Kidney (tissue), 13 donors: ENCODE measurements at regions not wholly inside any gene's neighbourhood (a gene's known extent, or its start where the extent isn't known, plus 50 kb on each side); places are given as distances from the start of the nearest gene placed in this dataset.

Experiments
- DNase-seq, 5 donors: peaks; one replicate each; pipeline ENCODE4 v3.0.0-alpha.2; 2013 to 2020
- FAIRE-seq: peaks from 2 replicates; lab custom pipeline; 2012; peaks lifted over from hg19 to GRCh38; lab: Jason Lieb, UNC
- H3K27ac ChIP-seq, 2 donors: one replicate each; pipeline ENCODE4 v1.7.0; 2013; ENCODE audit warnings: low read depth in 2 of 2, low read length in 2 of 2, inconsistent platforms in 1 of 2
- H3K27me3 ChIP-seq: one replicate; pipeline ENCODE4 v1.7.1; 2013; ENCODE audit warnings: low read length, inconsistent platforms; ENCODE audit not compliant: control insufficient read depth, insufficient read depth
- H3K36me3 ChIP-seq, 3 donors: one replicate each; pipeline versions ENCODE4 v1.7.0 to v1.7.1; 2013; ENCODE audit warnings: low read length in 3 of 3, control low read depth in 1 of 3, inconsistent platforms in 1 of 3; ENCODE audit not compliant: insufficient read depth in 3 of 3, control insufficient read depth in 2 of 3
- H3K4me1 ChIP-seq, 3 donors: one replicate each; pipeline versions ENCODE4 v1.7.0 to v1.7.1; 2013; ENCODE audit warnings: low read length in 3 of 3, inconsistent platforms in 1 of 3, low read depth in 1 of 3; ENCODE audit not compliant: control insufficient read depth in 2 of 3, insufficient read depth in 2 of 3
- H3K4me3 ChIP-seq, 3 donors: one replicate each; pipeline versions ENCODE4 v1.7.0 to v1.8.1; 2013; ENCODE audit warnings: low read length in 3 of 3, control low read depth in 1 of 3, inconsistent platforms in 1 of 3
- H3K9ac ChIP-seq, 3 donors: one replicate each; pipeline versions ENCODE4 v1.7.0 to v1.7.1; 2013; ENCODE audit warnings: low read length in 3 of 3, control low read depth in 1 of 3, inconsistent platforms in 1 of 3
- H3K9me3 ChIP-seq, 3 donors: one replicate each; pipeline versions ENCODE4 v1.7.0 to v1.7.1; 2013; ENCODE audit warnings: low read length in 3 of 3, control low read depth in 1 of 3, inconsistent platforms in 1 of 3; ENCODE audit not compliant: control insufficient read depth in 2 of 3, insufficient read depth in 1 of 3
- CTCF ChIP-seq: IDR thresholded peaks from 3 replicates; pipeline ENCODE4 v1.5.1; 2012; ENCODE audit warnings: mild to moderate bottlenecking, moderate library complexity, borderline replicate concordance; ENCODE audit not compliant: insufficient read depth; ENCODE audit errors: extremely low read depth
- intact Hi-C: fragments of 100-400 bp; cut with DNase I; formaldehyde crosslinking; loops from one replicate; pipeline ENCODE4 v1.11.1; 2022
- donor health status: control.
- donor health status: control.
- donor health status: control.
- donor health status: control.
- donor health status: control.
- donor health status: DM: yes; HTN: yes; CAD: no.
- donor health status: Normal renal cell carcinoma (clear cell type).

- FAIRE-seq = no peak
- Histone ChIP-seq H3K36me3 (no peaks in the 10 kb centered on the region), H3K27ac (no peak overlapping the region), H3K27me3 (no peaks in the 10 kb centered on the region), H3K4me1 (no peaks in the 10 kb centered on the region), H3K9ac (no peak overlapping the region), H3K9me3 (no peaks in the 10 kb centered on the region), H3K4me3 (no peak overlapping the region)
- no peak for DNase-seq
- intact Hi-C loops = no loop called here
- no peak for TF ChIP-seq CTCF
Observed at GRCh38 chr12:71027856-71028255, 107.3 kb upstream of the PTPRR start.

GRCh38 chr12:71024827-71025226 is 104.3 kb upstream of the PTPRR start:
- no peaks in the 10 kb centered on the region for H3K4me1 ChIP-seq
- no peaks in the 10 kb centered on the region for H3K27me3 ChIP-seq
- H3K4me3 ChIP-seq = no peak overlapping the region
- H3K9me3 ChIP-seq = no peaks in the 10 kb centered on the region
- intact Hi-C loops = no loop called here
- peak in 1 of 5 donors; percentile 11 for DNase-seq
- no peak overlapping the region for H3K9ac ChIP-seq
- no peak for TF ChIP-seq CTCF
- H3K27ac ChIP-seq = no peak overlapping the region
- H3K36me3 ChIP-seq = no peaks in the 10 kb centered on the region
- no peak for FAIRE-seq

- intact Hi-C loops = no loop called here
- no peaks in the 10 kb centered on the region for H3K9me3 ChIP-seq
- no peak overlapping the region for H3K9ac ChIP-seq
- DNase-seq (peak in 2 of 5 donors; percentile 12 to 14), FAIRE-seq (no peak)
- no peak for TF ChIP-seq CTCF
- no peak overlapping the region for H3K4me3 ChIP-seq
- no peaks in the 10 kb centered on the region for H3K27me3 ChIP-seq
- no peaks in the 10 kb centered on the region for H3K36me3 ChIP-seq
- H3K4me1 ChIP-seq = no peaks in the 10 kb centered on the region
- H3K27ac ChIP-seq = no peak overlapping the region
Observed at GRCh38 chr12:71024281-71024680, 103.7 kb upstream of the PTPRR start.

- intact Hi-C loops = no loop called here
- H3K4me1 ChIP-seq = no peaks in the 10 kb centered on the region
- H3K27me3 ChIP-seq = no peaks in the 10 kb centered on the region
- no peak overlapping the region for H3K4me3 ChIP-seq
- no peak for TF ChIP-seq CTCF
- FAIRE-seq (no peak), DNase-seq (no peak)
- no peaks in the 10 kb centered on the region for H3K36me3 ChIP-seq
- no peaks in the 10 kb centered on the region for H3K9me3 ChIP-seq
- H3K9ac ChIP-seq = no peak overlapping the region
- no peak overlapping the region for H3K27ac ChIP-seq
Observed at GRCh38 chr12:71021491-71021890, 101.0 kb upstream of the PTPRR start.
